A673 (cell line): ENCODE measurements at regions not wholly inside any gene's neighbourhood (a gene's known extent, or its start where the extent isn't known, plus 50 kb on each side); places are given as distances from the start of the nearest gene placed in this dataset.

Source experiments
- CTCF ChIP-seq: fragments of 300-800, 200-600 bp; sonication (generic); conservative IDR thresholded peaks from 2 replicates; pipeline ENCODE4 v1.5.1; 2017; ENCODE audit warnings: low read depth, mild to moderate bottlenecking, antibody characterized with exemption, low read length, moderate library complexity, mixed read lengths
- EZH2 ChIP-seq: fragments of 200-600 bp; sonication (generic); IDR thresholded peaks from 2 replicates; pipeline ENCODE4 v1.6.1; 2017; ENCODE audit warnings: borderline replicate concordance, low read depth, mild to moderate bottlenecking, mixed read lengths, antibody characterized with exemption, low read length; ENCODE audit not compliant: poor library complexity, severe bottlenecking

GRCh38 chr1:182248721-182249120 is 142.9 kb downstream of the GLUL start:
- TF ChIP-seq EZH2 (no peak), CTCF (no peak)
